Mesendoderm (in vitro differentiated cells): ENCODE measurements at regions not wholly inside any gene's neighbourhood (a gene's known extent, or its start where the extent isn't known, plus 50 kb on each side); places are given as distances from the start of the nearest gene placed in this dataset.
"Not testable (repeated sequence)": the region's sequence is repeated elsewhere in the genome, so short reads cannot be mapped to it uniquely, and the experiment has no call there.

Experiments used
- DNase-seq: peaks from one replicate; pipeline ENCODE4 v3.0.0; 2013
- H2AK5ac ChIP-seq: 2 replicates; pipeline ENCODE4 v1.6.1; 2013; ENCODE audit warnings: low read length, inconsistent platforms
- H2BK120ac ChIP-seq: 2 replicates; pipeline ENCODE4 v1.6.1; 2013; ENCODE audit warnings: low read depth, mild to moderate bottlenecking, low read length, moderate library complexity, mixed read lengths
- H2BK15ac ChIP-seq: replicated peaks from 2 replicates; pipeline ENCODE4 v1.6.1; 2013; ENCODE audit warnings: low read depth, mild to moderate bottlenecking, moderate library complexity
- H2BK5ac ChIP-seq: 2 replicates; pipeline ENCODE4 v1.6.1; 2013; ENCODE audit warnings: low read length, inconsistent platforms
- H3K18ac ChIP-seq: 2 replicates; pipeline ENCODE4 v1.6.1; 2013; ENCODE audit warnings: mild to moderate bottlenecking, low read length, mixed read lengths
- H3K23ac ChIP-seq: one replicate; pipeline ENCODE4 v1.6.1; 2013; ENCODE audit warnings: low read length
- H3K27ac ChIP-seq: 2 replicates; pipeline ENCODE4 v1.5.1; 2013; ENCODE audit warnings: low read depth, mild to moderate bottlenecking, inconsistent platforms, low read length, moderate library complexity
- H3K27me3 ChIP-seq: 2 replicates; pipeline ENCODE4 v1.6.1; 2013; ENCODE audit warnings: low read length, control low read depth, mild to moderate bottlenecking, inconsistent platforms; ENCODE audit not compliant: insufficient read depth, poor library complexity
- H3K36me3 ChIP-seq: 2 replicates; pipeline ENCODE4 v1.6.1; 2013; ENCODE audit warnings: low read length, inconsistent platforms; ENCODE audit not compliant: control insufficient read depth, insufficient read depth
- H3K4ac ChIP-seq: one replicate; pipeline ENCODE4 v1.6.1; 2013; ENCODE audit warnings: low read depth, mild to moderate bottlenecking, low read length, moderate library complexity
- H3K4me1 ChIP-seq: 2 replicates; pipeline ENCODE4 v1.6.1; 2013; ENCODE audit warnings: low read depth, low read length, inconsistent platforms; ENCODE audit not compliant: control insufficient read depth
- H3K4me2 ChIP-seq: 2 replicates; pipeline ENCODE4 v1.6.1; 2013; ENCODE audit warnings: low read length
- H3K4me3 ChIP-seq: 2 replicates; pipeline ENCODE4 v1.5.1; 2013; ENCODE audit warnings: mild to moderate bottlenecking, low read length
- H3K56ac ChIP-seq: one replicate; pipeline ENCODE4 v1.6.1; 2013; ENCODE audit warnings: low read length
- H3K79me1 ChIP-seq: 2 replicates; pipeline ENCODE4 v1.6.1; 2013; ENCODE audit warnings: low read length, inconsistent platforms
- H3K79me2 ChIP-seq: 2 replicates; pipeline ENCODE4 v1.6.1; 2013; ENCODE audit warnings: mild to moderate bottlenecking, low read length; ENCODE audit not compliant: control insufficient read depth, insufficient read depth
- H3K9ac ChIP-seq: 2 replicates; pipeline ENCODE4 v1.6.1; 2013; ENCODE audit warnings: low read length, inconsistent platforms
- H4K5ac ChIP-seq: one replicate; pipeline ENCODE4 v1.6.1; 2013; ENCODE audit warnings: low read length
- H4K8ac ChIP-seq: one replicate; pipeline ENCODE4 v1.6.1; 2013; ENCODE audit warnings: low read depth, mild to moderate bottlenecking, control low read depth, low read length, moderate library complexity
- WGBS: extraction: QIAGEN DNeasy Blood & Tissue Kit; methylation state at CpG from one replicate; pipeline ENCODE4 v1.1.7; 2013; ENCODE audit warnings: low lambda C conversion rate, missing lambda C conversion rate; ENCODE audit not compliant: insufficient coverage; ENCODE audit errors: extremely low coverage; 5-methylcytosine and 5-hydroxymethylcytosine counted together

- Histone ChIP-seq H3K36me3 (no peaks in the 10 kb centered on the region), H4K8ac (no peak overlapping the region), H3K56ac (no peak overlapping the region), H3K23ac (no peak overlapping the region), H3K4ac (no peak overlapping the region), H3K18ac (no peak overlapping the region), H3K79me1 (no peaks in the 10 kb centered on the region), H3K4me2 (no peak overlapping the region), H3K9ac (no peak overlapping the region), H2AK5ac (no peak overlapping the region), H2BK5ac (no peak overlapping the region), H2BK120ac (no peak overlapping the region), H3K27me3 (no peaks in the 10 kb centered on the region), H3K4me1 (no peaks in the 10 kb centered on the region), H3K27ac (no peak overlapping the region), H4K5ac (no peak overlapping the region), H3K4me3 (no peak overlapping the region), H3K79me2 (no peaks in the 10 kb centered on the region), H2BK15ac (no peak overlapping the region)
- no CpG with 5 or more reads among the region's 7 CpGs for WGBS
- no peak for DNase-seq
These were observed 53.4 kb downstream of the OR2K2 start for GRCh38 chr9:111276431-111277128.

- Histone ChIP-seq H3K27ac (no peak overlapping the region), H3K27me3 (no peaks in the 10 kb centered on the region), H3K56ac (no peak overlapping the region), H3K79me2 (no peaks in the 10 kb centered on the region), H3K4me3 (no peak overlapping the region), H2BK5ac (no peak overlapping the region), H3K4ac (no peak overlapping the region), H3K36me3 (no peaks in the 10 kb centered on the region), H4K8ac (no peak overlapping the region), H3K9ac (no peak overlapping the region), H2BK15ac (no peak overlapping the region), H2AK5ac (no peak overlapping the region), H4K5ac (no peak overlapping the region), H3K23ac (no peak overlapping the region), H3K4me2 (no peak overlapping the region), H3K18ac (no peak overlapping the region), H2BK120ac (no peak overlapping the region), H3K4me1 (no peaks in the 10 kb centered on the region), H3K79me1 (no peaks in the 10 kb centered on the region)
- no CpG with 5 or more reads among the region's 2 CpGs for WGBS
- no peak for DNase-seq
These were observed 55.3 kb downstream of the OR2K2 start for GRCh38 chr9:111274737-111275136.

- Histone ChIP-seq H3K9ac (no peak overlapping the region), H3K18ac (no peak overlapping the region), H3K23ac (no peak overlapping the region), H3K36me3 (no peaks in the 10 kb centered on the region), H3K27ac (no peak overlapping the region), H3K4me2 (no peak overlapping the region), H4K5ac (no peak overlapping the region), H3K4ac (no peak overlapping the region), H3K56ac (no peak overlapping the region), H2BK120ac (no peak overlapping the region), H3K4me1 (no peaks in the 10 kb centered on the region), H2BK5ac (no peak overlapping the region), H3K4me3 (no peak overlapping the region), H3K79me2 (no peaks in the 10 kb centered on the region), H4K8ac (no peak overlapping the region), H3K79me1 (no peaks in the 10 kb centered on the region), H3K27me3 (no peaks in the 10 kb centered on the region), H2AK5ac (no peak overlapping the region), H2BK15ac (no peak overlapping the region)
- no CpG with 5 or more reads among the region's 4 CpGs for WGBS
- DNase-seq, result no peak
These were observed 57.4 kb downstream of the OR2K2 start for GRCh38 chr9:111272581-111272980.

GRCh38 chr9:111271481-111272080, 58.4 kb downstream of the OR2K2 start:
- Histone ChIP-seq H3K23ac (no peak overlapping the region), H3K4me3 (no peak overlapping the region), H3K79me2 (no peaks in the 10 kb centered on the region), H3K9ac (no peak overlapping the region), H2BK120ac (no peak overlapping the region), H3K56ac (no peak overlapping the region), H3K79me1 (no peaks in the 10 kb centered on the region), H3K27me3 (no peaks in the 10 kb centered on the region), H3K4me1 (no peaks in the 10 kb centered on the region), H3K4ac (no peak overlapping the region), H2BK15ac (no peak overlapping the region), H4K8ac (no peak overlapping the region), H3K4me2 (no peak overlapping the region), H3K27ac (no peak overlapping the region), H2AK5ac (no peak overlapping the region), H3K36me3 (no peaks in the 10 kb centered on the region), H3K18ac (no peak overlapping the region), H4K5ac (no peak overlapping the region), H2BK5ac (no peak overlapping the region)
- WGBS, result no CpG with 5 or more reads among the region's 4 CpGs
- no peak for DNase-seq

- H4K8ac ChIP-seq, result no peak overlapping the region
- H3K36me3 ChIP-seq, result no peaks in the 10 kb centered on the region
- no peak overlapping the region for H2BK120ac ChIP-seq
- H2BK15ac ChIP-seq, result no peak overlapping the region
- no peak overlapping the region for H3K9ac ChIP-seq
- no peak overlapping the region for H3K4me2 ChIP-seq
- H3K4ac ChIP-seq, result no peak overlapping the region
- no peak overlapping the region for H3K23ac ChIP-seq
- H3K79me2 ChIP-seq, result no peaks in the 10 kb centered on the region
- DNase-seq, result no peak
- no peak overlapping the region for H2AK5ac ChIP-seq
- H2BK5ac ChIP-seq, result no peak overlapping the region
- H3K56ac ChIP-seq, result no peak overlapping the region
- H3K18ac ChIP-seq, result no peak overlapping the region
- no CpG with 5 or more reads among the region's 2 CpGs for WGBS
- H3K4me1 ChIP-seq, result no peaks in the 10 kb centered on the region
- H3K27ac ChIP-seq, result no peak overlapping the region
- no peaks in the 10 kb centered on the region for H3K27me3 ChIP-seq
- no peaks in the 10 kb centered on the region for H3K79me1 ChIP-seq
- H4K5ac ChIP-seq, result no peak overlapping the region
- no peak overlapping the region for H3K4me3 ChIP-seq
These were observed 59.0 kb downstream of the OR2K2 start for GRCh38 chr9:111271047-111271446.

- H3K4me2 ChIP-seq, H3K23ac ChIP-seq, H3K27me3 ChIP-seq, H3K9ac ChIP-seq, H3K56ac ChIP-seq, H3K27ac ChIP-seq, H4K5ac ChIP-seq, DNase-seq, H2BK5ac ChIP-seq, H3K79me2 ChIP-seq, H3K4ac ChIP-seq, H3K36me3 ChIP-seq, H2BK15ac ChIP-seq, H2BK120ac ChIP-seq, H3K79me1 ChIP-seq, H2AK5ac ChIP-seq, H4K8ac ChIP-seq, H3K4me3 ChIP-seq, H3K4me1 ChIP-seq, H3K18ac ChIP-seq: not testable (repeated sequence)
- WGBS, result no CpG with 5 or more reads among the region's 5 CpGs
These were observed 64.0 kb downstream of the OR2K2 start for GRCh38 chr9:111266024-111266423.
